Endothelial cell of umbilical vein (primary cell): ENCODE measurements at regions not wholly inside any gene's neighbourhood (a gene's known extent, or its start where the extent isn't known, plus 50 kb on each side); places are given as distances from the start of the nearest gene placed in this dataset.

Source experiments
- BruUV-seq: library from RNA; stranded (reverse); fragments of 400-500 nt; replicated peaks from 2 replicates; lab custom pipeline; 2021; lab: Mats Ljungman, UMichigan
- CTCF ChIA-PET: fragments of 300-600, 350-600 bp; sonication (Branson Sonifier 250); formaldehyde crosslinking; loops from one replicate; lab custom pipeline; 2021; ENCODE audit warnings: antibody characterized with exemption, inconsistent platforms; lab: Charles Lee
- POLR2A ChIA-PET: fragments of 300-600, 350-600 bp; sonication (Branson Sonifier 250); formaldehyde crosslinking; loops from one replicate; lab custom pipeline; 2021; ENCODE audit warnings: antibody characterized with exemption, inconsistent platforms; lab: Charles Lee
- DNase-seq: peaks from one replicate; pipeline ENCODE4 v3.0.0-alpha.2; 2011; ENCODE audit warnings: low read depth, low spot score
- FAIRE-seq: peaks from 2 replicates; lab custom pipeline; 2011; peaks lifted over from hg19 to GRCh38; lab: Jason Lieb, UNC
- H2AFZ ChIP-seq: 2 replicates; pipeline ENCODE4 v1.6.0; 2012; ENCODE audit warnings: low read depth, low read length, control low read depth, inconsistent platforms
- H3K27ac ChIP-seq: 2 replicates; pipeline ENCODE4 v1.5.1; 2011; ENCODE audit warnings: low read depth, mild to moderate bottlenecking, control low read depth, low read length, moderate library complexity; ENCODE audit not compliant: insufficient read depth
- H3K27me3 ChIP-seq, 2 experiments: 2 replicates each; pipeline versions ENCODE4 v1.6.0 to v1.6.1; 2011; ENCODE audit warnings: low read length in 2 of 2, mixed read lengths in 1 of 2; ENCODE audit not compliant: control insufficient read depth in 2 of 2, insufficient read depth in 2 of 2
- H3K36me3 ChIP-seq, 2 experiments: 2 replicates in 1 of 2; 3 replicates in 1 of 2; pipeline ENCODE4 v1.5.1; 2011; ENCODE audit warnings: low read length in 2 of 2, mild to moderate bottlenecking in 1 of 2, moderate library complexity in 1 of 2; ENCODE audit not compliant: control insufficient read depth in 2 of 2, insufficient read depth in 2 of 2; ENCODE audit errors: extremely low read depth in 1 of 2
- H3K4me1 ChIP-seq: 3 replicates; pipeline ENCODE4 v1.5.1; 2011; ENCODE audit warnings: mild to moderate bottlenecking, low read length; ENCODE audit not compliant: control insufficient read depth, insufficient read depth; ENCODE audit errors: extremely low read depth
- H3K4me2 ChIP-seq: 2 replicates; pipeline ENCODE4 v1.6.1; 2011; ENCODE audit warnings: low read length, control low read depth, mixed read lengths; ENCODE audit not compliant: insufficient read depth
- H3K4me3 ChIP-seq, 3 experiments: fragments of 200-600 bp in 1 of 3; sonication (generic), shearing (Covaris generic) in 1 of 3; replicated peaks in 1 of 3; 2 replicates each; pipeline ENCODE4 v1.5.1; 2011 to 2016; ENCODE audit warnings: control low read depth in 3 of 3, low read length in 3 of 3, mild to moderate bottlenecking in 2 of 3, inconsistent platforms in 1 of 3, low read depth in 1 of 3, moderate library complexity in 1 of 3; ENCODE audit not compliant: insufficient read depth in 1 of 3
- H3K79me2 ChIP-seq: 2 replicates; pipeline ENCODE4 v1.6.0; 2012; ENCODE audit warnings: low read length, inconsistent platforms; ENCODE audit not compliant: control insufficient read depth, insufficient read depth
- H3K9ac ChIP-seq: replicated peaks from 2 replicates; pipeline ENCODE3; 2011; ENCODE audit warnings: low read length, control low read depth; ENCODE audit not compliant: insufficient read depth; ENCODE audit errors: extremely low read depth
- H3K9me1 ChIP-seq: replicated peaks from 3 replicates; pipeline ENCODE4 v1.6.0; 2011; ENCODE audit warnings: mild to moderate bottlenecking, low read length; ENCODE audit not compliant: control insufficient read depth, insufficient read depth; ENCODE audit errors: extremely low read depth
- H3K9me3 ChIP-seq: replicated peaks from 2 replicates; pipeline ENCODE4 v1.5.1; 2012; ENCODE audit warnings: low read length, inconsistent platforms; ENCODE audit not compliant: control insufficient read depth, insufficient read depth
- H4K20me1 ChIP-seq: replicated peaks from 2 replicates; pipeline ENCODE3; 2011; ENCODE audit warnings: mild to moderate bottlenecking, low read length; ENCODE audit not compliant: control insufficient read depth, insufficient read depth; ENCODE audit errors: extremely low read depth
- CTCF ChIP-seq, 2 donors: IDR thresholded peaks; 1 replicate in 1 of 2; 2 replicates in 1 of 2; pipeline ENCODE4 v1.5.1; 2011; ENCODE audit warnings: low read length in 2 of 2, mild to moderate bottlenecking in 2 of 2, moderate library complexity in 2 of 2, control low read depth in 1 of 2, inconsistent platforms in 1 of 2, low read depth in 1 of 2; ENCODE audit not compliant: insufficient read depth in 1 of 2; ENCODE audit errors: extremely low read depth in 1 of 2
- EZH2 ChIP-seq: IDR thresholded peaks from 2 replicates; pipeline ENCODE4 v1.6.1; 2012; ENCODE audit warnings: borderline replicate concordance, low read depth, mild to moderate bottlenecking, moderate library complexity, low read length, inconsistent platforms; ENCODE audit not compliant: severe bottlenecking
- FOS ChIP-seq: IDR thresholded peaks from 2 replicates; pipeline ENCODE4 v1.6.1; 2011; ENCODE audit warnings: mild to moderate bottlenecking, low read length, moderate library complexity, borderline replicate concordance; ENCODE audit not compliant: insufficient read depth
- GATA2 ChIP-seq: IDR thresholded peaks from 2 replicates; pipeline ENCODE4 v1.7.0; 2011; ENCODE audit warnings: low read depth, mild to moderate bottlenecking, moderate library complexity, mixed read lengths, low read length; ENCODE audit not compliant: insufficient read length, insufficient read depth
- JUN ChIP-seq: IDR thresholded peaks from 2 replicates; pipeline ENCODE4 v1.6.1; 2011; ENCODE audit warnings: borderline replicate concordance, low read depth; ENCODE audit not compliant: insufficient read length, insufficient read depth
- MAX ChIP-seq: IDR thresholded peaks from 2 replicates; pipeline ENCODE4 v1.6.1; 2011; ENCODE audit not compliant: insufficient read depth, insufficient read length
- MYC ChIP-seq: IDR thresholded peaks from one replicate; pipeline ENCODE4 v1.6.1; 2011; ENCODE audit warnings: mild to moderate bottlenecking, low read depth, low read length
- POLR2A ChIP-seq: IDR thresholded peaks from 2 replicates; pipeline ENCODE4 v1.6.1; 2012; ENCODE audit warnings: low read depth, mild to moderate bottlenecking, control low read depth, low read length
- POLR2AphosphoS5 ChIP-seq: IDR thresholded peaks from 2 replicates; pipeline ENCODE4 v1.6.1; 2012; ENCODE audit warnings: low read depth, mild to moderate bottlenecking, control low read depth, low read length, moderate library complexity; ENCODE audit not compliant: insufficient read depth
- dilution Hi-C: fragments of 300-500 bp; cut with MboI; formaldehyde crosslinking; loops from one replicate; pipeline ENCODE4 v1.15.0; 2019; ENCODE audit warnings: low sequenced_read_pairs; ENCODE audit not compliant: extremely low pct_ligation_motif_present
- intact Hi-C: fragments of 100-400 bp; cut with micrococcal nuclease; formaldehyde crosslinking; loops from one replicate; pipeline ENCODE4 v1.10.0; 2022

DNA sequence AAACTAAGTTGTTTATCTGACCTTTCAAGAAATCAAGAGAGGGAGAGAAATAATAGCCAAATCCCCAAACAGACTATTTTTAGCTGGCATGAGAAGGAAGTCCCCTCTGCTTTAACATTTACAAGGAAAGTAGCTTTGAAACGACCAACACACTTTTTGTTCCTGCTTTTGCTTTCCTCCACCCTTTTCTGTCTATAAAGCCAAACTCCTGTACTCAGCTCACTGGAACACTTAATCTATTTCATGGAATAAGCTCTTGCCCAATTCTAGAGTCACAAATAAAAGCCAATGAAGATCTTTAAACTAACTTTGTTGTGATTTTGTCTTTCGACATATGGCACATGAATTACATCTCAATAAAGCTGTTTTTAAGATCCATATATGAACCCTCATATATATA is 86.8 kb upstream of the CCDC71L start:
- Histone ChIP-seq H4K20me1 (no peaks in the 10 kb centered on the region), H3K4me3 (no peak overlapping the region), H3K9me3 (no peaks in the 10 kb centered on the region), H3K9ac (no peak overlapping the region), H3K27ac (no peak overlapping the region), H3K27me3 (no peaks in the 10 kb centered on the region), H3K4me2 (no peak overlapping the region), H3K36me3 (no peaks in the 10 kb centered on the region), H3K4me1 (no peaks in the 10 kb centered on the region), H2AFZ (no peak overlapping the region), H3K79me2 (no peaks in the 10 kb centered on the region), H3K9me1 (no peaks in the 10 kb centered on the region)
- no peak for DNase-seq
- no peak for FAIRE-seq
- CTCF ChIA-PET: interaction anchor here (1.0 to 1.2 kb wide), 2 partner anchors 8 to 11 kb away, joined by 3 read pairs; no protein-coding TSS in a partner anchor
- TF ChIP-seq CTCF (IDR thresholded peaks at IDR 0.05; ENCODE audit: extremely low read depth in 1 of 2, insufficient read depth in 1 of 2, low read depth in 1 of 2, low read length in 2 of 2): no peak
- TF ChIP-seq JUN: no peak
- no peak for TF ChIP-seq FOS
- TF ChIP-seq MYC: no peak
- TF ChIP-seq GATA2: no peak
- TF ChIP-seq POLR2AphosphoS5: no peak
- TF ChIP-seq EZH2: no peak
- TF ChIP-seq POLR2A: no peak
- TF ChIP-seq MAX: no peak
- BruUV-seq: no TSS peak
- intact Hi-C loops: no loop called here
- dilution Hi-C loops: no loop called here
- POLR2A ChIA-PET: interaction anchor here (0.7 kb wide), 1 partner anchor 1039 kb away, joined by 3 read pairs; no protein-coding TSS in a partner anchor
